PC-3 (cell line): ENCODE measurements at regions not wholly inside any gene's neighbourhood (a gene's known extent, or its start where the extent isn't known, plus 50 kb on each side); places are given as distances from the start of the nearest gene placed in this dataset.

ENCODE experiments used
- EZH2 ChIP-seq: fragments of 300-600 bp; sonication (generic); IDR thresholded peaks from one replicate; pipeline ENCODE4 v1.6.1; 2017; ENCODE audit warnings: antibody characterized with exemption, mild to moderate bottlenecking, low read length; ENCODE audit not compliant: unreplicated experiment
- EZH2phosphoT487 ChIP-seq: fragments of 300-600 bp; sonication (generic); IDR thresholded peaks from 2 replicates; pipeline ENCODE4 v1.6.1; 2018; ENCODE audit warnings: mild to moderate bottlenecking, antibody characterized with exemption, low read length, borderline replicate concordance
- TF ChIP-seq, protein P1 (sequence below): fragments of 300-600 bp; sonication (generic); conservative IDR thresholded peaks from 2 replicates; pipeline ENCODE4 v1.5.1; 2017; ENCODE audit warnings: antibody characterized with exemption, low read depth, mild to moderate bottlenecking, low read length

- no peak for TF ChIP-seq EZH2
- TF ChIP-seq, protein P1, sequence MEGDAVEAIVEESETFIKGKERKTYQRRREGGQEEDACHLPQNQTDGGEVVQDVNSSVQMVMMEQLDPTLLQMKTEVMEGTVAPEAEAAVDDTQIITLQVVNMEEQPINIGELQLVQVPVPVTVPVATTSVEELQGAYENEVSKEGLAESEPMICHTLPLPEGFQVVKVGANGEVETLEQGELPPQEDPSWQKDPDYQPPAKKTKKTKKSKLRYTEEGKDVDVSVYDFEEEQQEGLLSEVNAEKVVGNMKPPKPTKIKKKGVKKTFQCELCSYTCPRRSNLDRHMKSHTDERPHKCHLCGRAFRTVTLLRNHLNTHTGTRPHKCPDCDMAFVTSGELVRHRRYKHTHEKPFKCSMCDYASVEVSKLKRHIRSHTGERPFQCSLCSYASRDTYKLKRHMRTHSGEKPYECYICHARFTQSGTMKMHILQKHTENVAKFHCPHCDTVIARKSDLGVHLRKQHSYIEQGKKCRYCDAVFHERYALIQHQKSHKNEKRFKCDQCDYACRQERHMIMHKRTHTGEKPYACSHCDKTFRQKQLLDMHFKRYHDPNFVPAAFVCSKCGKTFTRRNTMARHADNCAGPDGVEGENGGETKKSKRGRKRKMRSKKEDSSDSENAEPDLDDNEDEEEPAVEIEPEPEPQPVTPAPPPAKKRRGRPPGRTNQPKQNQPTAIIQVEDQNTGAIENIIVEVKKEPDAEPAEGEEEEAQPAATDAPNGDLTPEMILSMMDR = peak; percentile 65
- TF ChIP-seq EZH2phosphoT487 = no peak
These were observed 589.5 kb downstream of the ARL4A start for GRCh38 chr7:13276977-13277376.
